OCI-LY1 (cell line): ENCODE measurements at regions not wholly inside any gene's neighbourhood (a gene's known extent, or its start where the extent isn't known, plus 50 kb on each side); places are given as distances from the start of the nearest gene placed in this dataset.

Source experiments
- H2AFZ ChIP-seq: fragments of 200-600 bp; sonication (generic), shearing (Covaris generic); 2 replicates; pipeline ENCODE4 v1.6.0; 2014; ENCODE audit warnings: antibody characterized with exemption, mild to moderate bottlenecking, low read length
- H3F3A ChIP-seq: fragments of 200-600 bp; sonication (generic), shearing (Covaris generic); 2 replicates; pipeline ENCODE4 v1.6.0; 2014; ENCODE audit warnings: mild to moderate bottlenecking, antibody characterized with exemption, low read length, moderate library complexity; ENCODE audit not compliant: insufficient read depth
- H3K27ac ChIP-seq: fragments of 200-600 bp; sonication (generic); 2 replicates; pipeline ENCODE4 v1.5.1; 2014; ENCODE audit warnings: low read length, mixed run types, mild to moderate bottlenecking, low read depth; ENCODE audit not compliant: poor library complexity, severe bottlenecking
- H3K27me3 ChIP-seq: fragments of 200-600 bp; sonication (generic); 2 replicates; pipeline ENCODE4 v1.6.0; 2014; ENCODE audit warnings: antibody characterized with exemption, mild to moderate bottlenecking, low read length, moderate library complexity; ENCODE audit not compliant: insufficient read depth
- H3K36me3 ChIP-seq: fragments of 200-600 bp; sonication (generic); 2 replicates; pipeline ENCODE4 v1.6.1; 2014; ENCODE audit warnings: mild to moderate bottlenecking, antibody characterized with exemption, low read length, moderate library complexity, mixed read lengths; ENCODE audit not compliant: insufficient read depth
- H3K4me1 ChIP-seq: fragments of 200-600 bp; sonication (generic); 2 replicates; pipeline ENCODE4 v1.5.1; 2014; ENCODE audit warnings: mild to moderate bottlenecking, low read length, moderate library complexity; ENCODE audit not compliant: insufficient read depth, severe bottlenecking
- H3K4me2 ChIP-seq: fragments of 200-600 bp; sonication (generic), shearing (Covaris generic); 2 replicates; pipeline ENCODE4 v1.6.1; 2014; ENCODE audit warnings: low read length
- H3K4me3 ChIP-seq: fragments of 200-600 bp; sonication (generic); 2 replicates; pipeline ENCODE4 v1.5.1; 2014; ENCODE audit warnings: low read length, low read depth, mild to moderate bottlenecking, mixed read lengths; ENCODE audit not compliant: poor library complexity, severe bottlenecking
- H3K79me2 ChIP-seq: fragments of 200-600 bp; shearing (Covaris generic); 2 replicates; pipeline ENCODE4 v1.6.1; 2016; ENCODE audit warnings: mixed run types, low read length, mixed read lengths; ENCODE audit not compliant: insufficient read depth
- H3K9ac ChIP-seq: fragments of 200-600 bp; sonication (generic), shearing (Covaris generic); 2 replicates; pipeline ENCODE4 v1.6.1; 2014; ENCODE audit warnings: mild to moderate bottlenecking, low read length, mixed read lengths
- H3K9me2 ChIP-seq: fragments of 200-600 bp; sonication (generic), shearing (Covaris generic); 2 replicates; pipeline ENCODE4 v1.6.1; 2014; ENCODE audit warnings: low read depth, mild to moderate bottlenecking, low read length, mixed read lengths
- H3K9me3 ChIP-seq: fragments of 200-600 bp; shearing (Covaris generic); 2 replicates; pipeline ENCODE4 v1.6.1; 2014; ENCODE audit warnings: low read length, mixed read lengths
- H4K20me1 ChIP-seq: fragments of 200-600 bp; sonication (generic), shearing (Covaris generic); 2 replicates; pipeline ENCODE4 v1.6.0; 2016; ENCODE audit warnings: mild to moderate bottlenecking, low read length; ENCODE audit not compliant: insufficient read depth
- EZH2 ChIP-seq: fragments of 200-600 bp; sonication (generic), shearing (Covaris generic); IDR thresholded peaks from 2 replicates; pipeline ENCODE4 v1.8.0; 2017; ENCODE audit warnings: borderline replicate concordance, mixed run types, mild to moderate bottlenecking, antibody characterized with exemption, low read length, moderate library complexity, mixed read lengths
- TF ChIP-seq, protein P1 (sequence below): fragments of 200-600 bp; sonication (generic), shearing (Covaris generic); IDR thresholded peaks from 2 replicates; pipeline ENCODE4 v1.5.1; 2017; ENCODE audit warnings: mild to moderate bottlenecking, antibody characterized with exemption, low read length, moderate library complexity, mixed read lengths

DNA sequence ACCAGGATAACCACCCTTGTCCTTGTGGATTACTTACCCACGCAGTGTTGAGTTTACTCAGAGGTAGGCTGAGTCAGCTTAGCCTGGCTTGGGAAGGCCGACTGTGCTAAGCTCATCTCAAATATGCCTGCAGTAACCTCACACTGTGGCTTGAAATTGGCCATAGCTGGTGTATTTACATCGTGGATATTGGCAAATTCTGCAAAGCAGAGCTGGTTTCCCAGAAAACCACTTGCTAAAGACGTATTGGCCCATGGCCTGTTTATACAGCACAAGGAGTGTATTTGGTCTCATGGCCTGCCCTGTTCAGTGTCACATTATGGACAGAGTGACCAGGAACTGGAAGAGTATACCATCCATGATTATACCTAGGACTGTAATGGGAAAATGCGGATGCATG, 170.5 kb upstream of the UBE3A start:
- no peak overlapping the region for H3K27ac ChIP-seq
- no peaks in the 10 kb centered on the region for H3K36me3 ChIP-seq
- H3K4me1 ChIP-seq = no peaks in the 10 kb centered on the region
- H4K20me1 ChIP-seq = no peaks in the 10 kb centered on the region
- no peak overlapping the region for H3K9ac ChIP-seq
- H3K4me2 ChIP-seq = no peak overlapping the region
- H3K79me2 ChIP-seq = no peaks in the 10 kb centered on the region
- no peaks in the 10 kb centered on the region for H3K9me2 ChIP-seq
- H2AFZ ChIP-seq = no peak overlapping the region
- TF ChIP-seq, protein P1, sequence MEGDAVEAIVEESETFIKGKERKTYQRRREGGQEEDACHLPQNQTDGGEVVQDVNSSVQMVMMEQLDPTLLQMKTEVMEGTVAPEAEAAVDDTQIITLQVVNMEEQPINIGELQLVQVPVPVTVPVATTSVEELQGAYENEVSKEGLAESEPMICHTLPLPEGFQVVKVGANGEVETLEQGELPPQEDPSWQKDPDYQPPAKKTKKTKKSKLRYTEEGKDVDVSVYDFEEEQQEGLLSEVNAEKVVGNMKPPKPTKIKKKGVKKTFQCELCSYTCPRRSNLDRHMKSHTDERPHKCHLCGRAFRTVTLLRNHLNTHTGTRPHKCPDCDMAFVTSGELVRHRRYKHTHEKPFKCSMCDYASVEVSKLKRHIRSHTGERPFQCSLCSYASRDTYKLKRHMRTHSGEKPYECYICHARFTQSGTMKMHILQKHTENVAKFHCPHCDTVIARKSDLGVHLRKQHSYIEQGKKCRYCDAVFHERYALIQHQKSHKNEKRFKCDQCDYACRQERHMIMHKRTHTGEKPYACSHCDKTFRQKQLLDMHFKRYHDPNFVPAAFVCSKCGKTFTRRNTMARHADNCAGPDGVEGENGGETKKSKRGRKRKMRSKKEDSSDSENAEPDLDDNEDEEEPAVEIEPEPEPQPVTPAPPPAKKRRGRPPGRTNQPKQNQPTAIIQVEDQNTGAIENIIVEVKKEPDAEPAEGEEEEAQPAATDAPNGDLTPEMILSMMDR = no peak
- TF ChIP-seq EZH2 = no peak
- no peaks in the 10 kb centered on the region for H3F3A ChIP-seq
- no peaks in the 10 kb centered on the region for H3K27me3 ChIP-seq
- H3K9me3 ChIP-seq = no peaks in the 10 kb centered on the region
- H3K4me3 ChIP-seq = no peak overlapping the region

DNA sequence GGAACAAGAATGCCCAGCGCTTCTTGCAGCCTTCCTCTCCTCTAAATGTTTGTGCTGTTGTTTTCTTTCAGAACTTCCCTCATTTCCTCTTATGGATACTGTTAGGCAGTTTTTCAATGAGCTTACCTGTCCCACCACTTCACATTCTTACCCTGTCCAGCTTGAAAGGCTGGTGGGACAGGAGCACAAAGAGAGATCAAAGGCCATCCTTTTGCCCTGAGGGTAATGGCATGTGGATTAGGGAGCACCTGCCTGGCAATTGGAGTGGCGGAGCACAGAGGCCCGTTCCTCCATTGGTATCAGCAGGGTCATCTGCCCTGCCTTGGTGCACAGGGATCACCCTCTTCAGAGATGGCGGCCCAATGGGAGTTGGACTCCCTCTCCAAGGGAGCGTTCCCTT, 170.1 kb upstream of the UBE3A start:
- Histone ChIP-seq H3K4me1 (no peaks in the 10 kb centered on the region), H2AFZ (no peak overlapping the region), H3K4me3 (no peak overlapping the region), H3K79me2 (no peaks in the 10 kb centered on the region), H4K20me1 (no peaks in the 10 kb centered on the region), H3K9me3 (no peaks in the 10 kb centered on the region), H3K36me3 (no peaks in the 10 kb centered on the region), H3K27ac (no peak overlapping the region), H3F3A (no peaks in the 10 kb centered on the region), H3K4me2 (no peak overlapping the region), H3K9me2 (no peaks in the 10 kb centered on the region), H3K9ac (no peak overlapping the region), H3K27me3 (no peaks in the 10 kb centered on the region)
- TF ChIP-seq, protein P1 = no peak
- no peak for TF ChIP-seq EZH2

DNA sequence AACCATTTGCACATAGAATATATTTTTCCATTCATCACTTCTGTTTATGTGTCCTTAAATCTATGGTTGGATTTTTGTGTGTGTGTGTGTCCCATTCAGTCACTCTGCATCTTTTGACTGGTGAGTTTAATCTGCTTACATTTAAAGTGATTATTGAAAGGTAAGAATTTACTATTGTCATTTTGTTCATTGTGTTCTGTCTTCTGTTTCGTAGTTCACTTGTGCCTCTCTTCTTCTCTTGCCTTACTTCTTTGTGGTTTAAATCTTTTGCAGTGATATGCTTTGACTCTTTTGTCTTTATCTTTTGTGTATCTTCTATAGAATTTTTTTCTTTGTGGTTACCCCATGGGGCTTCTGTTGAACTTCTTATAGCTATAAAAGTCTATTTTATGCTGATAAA, 166.3 kb upstream of the UBE3A start:
- H3K4me2 ChIP-seq = no peak overlapping the region
- H3K36me3 ChIP-seq = no peaks in the 10 kb centered on the region
- no peak for TF ChIP-seq EZH2
- TF ChIP-seq, protein P1 = no peak
- no peaks in the 10 kb centered on the region for H3K9me2 ChIP-seq
- H3K27me3 ChIP-seq = no peaks in the 10 kb centered on the region
- H3K27ac ChIP-seq = no peak overlapping the region
- H3K79me2 ChIP-seq = no peaks in the 10 kb centered on the region
- H3F3A ChIP-seq = no peaks in the 10 kb centered on the region
- no peaks in the 10 kb centered on the region for H3K4me1 ChIP-seq
- H2AFZ ChIP-seq = no peak overlapping the region
- H3K9ac ChIP-seq = no peak overlapping the region
- no peak overlapping the region for H3K4me3 ChIP-seq
- no peaks in the 10 kb centered on the region for H4K20me1 ChIP-seq
- H3K9me3 ChIP-seq = no peaks in the 10 kb centered on the region
